HG03521 (cell line): ENCODE measurements at regions not wholly inside any gene's neighbourhood (a gene's known extent, or its start where the extent isn't known, plus 50 kb on each side); places are given as distances from the start of the nearest gene placed in this dataset.

Source experiments
- ATAC-seq: cut with Tn5 transposase; IDR thresholded peaks from one replicate; pipeline ENCODE4 v1.9.1; 2021; ENCODE audit warnings: mild to moderate bottlenecking, moderate library complexity; ENCODE audit not compliant: unreplicated experiment

DNA sequence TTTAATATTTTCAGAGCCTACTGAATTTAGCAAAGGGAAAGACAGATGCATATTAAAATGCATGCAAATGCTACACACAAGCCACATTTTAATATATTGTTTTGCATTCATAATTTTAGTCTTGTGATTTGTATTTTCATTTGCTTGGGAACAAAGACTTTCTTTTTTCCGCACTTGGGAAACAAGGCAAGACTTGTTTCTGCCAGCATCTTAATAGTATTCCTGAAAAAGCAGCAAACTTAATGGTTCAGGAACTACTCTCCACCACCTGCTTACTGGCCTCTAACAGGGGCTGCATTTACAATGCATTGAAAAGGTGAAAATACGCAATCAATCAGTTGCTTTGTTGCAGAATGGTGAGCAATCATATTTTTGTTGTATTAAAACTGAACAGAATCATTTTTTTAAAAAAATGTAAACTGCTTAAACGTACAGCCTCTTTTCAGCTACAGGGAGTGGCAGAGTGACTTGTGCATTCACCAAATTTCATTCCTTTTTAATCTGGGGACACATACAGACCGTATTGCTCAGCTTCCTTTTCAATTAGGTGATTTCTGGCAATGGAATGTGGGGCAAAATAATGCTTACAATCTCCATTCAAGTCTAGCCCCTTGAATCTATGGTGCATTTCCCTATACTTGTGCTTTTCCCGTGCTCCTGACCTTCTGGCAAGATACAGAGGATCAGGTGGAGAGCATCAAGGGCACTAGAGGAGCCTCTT, 144.1 kb upstream of the BTG1 start:
- ATAC-seq = no peak

DNA sequence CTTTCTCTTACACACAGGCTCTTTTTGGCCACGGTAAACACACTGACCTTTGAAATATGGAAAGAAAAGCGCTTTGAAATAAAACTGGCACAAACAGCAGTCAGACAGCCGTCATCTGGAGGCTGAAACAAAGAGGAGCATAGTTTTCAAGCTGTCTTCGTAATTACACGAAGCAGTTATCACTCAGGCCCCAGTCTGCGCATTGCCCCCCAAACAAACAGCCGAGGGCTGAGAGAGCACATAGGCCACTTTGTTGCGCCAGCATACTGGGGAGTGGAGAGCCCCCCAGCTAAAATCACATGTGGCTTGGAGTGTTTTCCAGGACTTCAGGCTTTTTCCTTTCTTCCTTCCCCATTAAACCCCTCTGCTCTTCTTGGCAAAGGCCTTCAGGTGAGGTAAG, 142.9 kb upstream of the BTG1 start:
- no peak for ATAC-seq

DNA sequence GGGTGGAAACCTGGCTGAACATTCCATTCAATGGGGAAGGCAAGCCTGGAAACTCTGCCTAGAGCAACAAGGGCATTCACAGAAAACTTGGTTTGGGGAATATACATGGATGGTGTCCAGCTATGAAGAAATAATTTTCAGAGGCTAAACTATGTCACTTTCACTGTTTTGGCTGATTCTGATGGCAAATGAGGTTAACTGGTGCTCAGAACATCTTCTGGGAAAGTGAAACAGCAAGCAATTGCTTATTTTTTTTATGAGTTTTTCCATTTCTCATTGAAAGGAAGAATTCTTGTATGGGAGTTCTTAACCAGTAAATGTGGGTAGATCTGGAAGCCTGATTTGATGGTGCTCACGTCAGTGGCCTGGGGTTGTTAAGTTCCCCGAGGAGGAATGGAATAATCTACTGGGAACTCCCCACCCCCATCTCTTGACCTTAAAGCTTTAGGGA, 132.8 kb upstream of the BTG1 start:
- ATAC-seq = no peak

DNA sequence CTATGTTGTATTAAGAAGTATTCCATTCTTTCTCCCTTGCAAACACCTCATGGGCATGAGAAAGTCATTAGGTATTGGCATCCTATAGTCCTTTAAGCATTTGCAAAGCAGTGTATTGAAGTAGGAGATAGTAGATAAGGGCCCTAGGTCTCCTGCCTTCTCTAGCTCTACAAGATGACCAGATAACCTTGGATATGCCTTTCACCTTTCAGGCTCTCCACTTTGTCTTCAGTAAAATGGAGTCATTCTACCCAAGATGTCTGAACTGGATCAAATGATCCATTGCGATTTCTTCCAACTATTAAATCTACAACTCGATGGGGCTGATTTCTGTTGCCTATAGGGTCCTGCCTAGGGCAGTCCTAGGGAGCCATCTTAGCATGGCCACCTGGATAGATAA, 132.1 kb upstream of the BTG1 start:
- no peak for ATAC-seq

DNA sequence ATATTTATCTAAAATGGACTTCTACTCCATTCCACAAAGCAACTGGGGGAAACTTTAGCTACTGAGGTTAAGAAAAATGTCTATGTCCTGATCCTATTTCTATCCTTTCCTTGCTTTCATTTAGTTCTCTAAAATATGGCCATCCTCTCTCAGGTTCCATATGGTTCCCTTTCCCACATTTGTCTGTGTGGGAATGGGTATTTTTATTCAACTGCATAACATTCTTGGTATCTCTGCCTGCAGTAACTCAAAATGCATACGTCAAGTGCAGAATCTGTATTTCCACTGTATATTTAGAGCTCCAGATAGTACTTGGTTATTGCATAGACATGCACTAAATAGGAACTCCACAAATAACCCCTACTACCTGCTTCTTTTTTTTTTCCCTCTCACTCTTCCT, 130.6 kb upstream of the BTG1 start:
- no peak for ATAC-seq

DNA sequence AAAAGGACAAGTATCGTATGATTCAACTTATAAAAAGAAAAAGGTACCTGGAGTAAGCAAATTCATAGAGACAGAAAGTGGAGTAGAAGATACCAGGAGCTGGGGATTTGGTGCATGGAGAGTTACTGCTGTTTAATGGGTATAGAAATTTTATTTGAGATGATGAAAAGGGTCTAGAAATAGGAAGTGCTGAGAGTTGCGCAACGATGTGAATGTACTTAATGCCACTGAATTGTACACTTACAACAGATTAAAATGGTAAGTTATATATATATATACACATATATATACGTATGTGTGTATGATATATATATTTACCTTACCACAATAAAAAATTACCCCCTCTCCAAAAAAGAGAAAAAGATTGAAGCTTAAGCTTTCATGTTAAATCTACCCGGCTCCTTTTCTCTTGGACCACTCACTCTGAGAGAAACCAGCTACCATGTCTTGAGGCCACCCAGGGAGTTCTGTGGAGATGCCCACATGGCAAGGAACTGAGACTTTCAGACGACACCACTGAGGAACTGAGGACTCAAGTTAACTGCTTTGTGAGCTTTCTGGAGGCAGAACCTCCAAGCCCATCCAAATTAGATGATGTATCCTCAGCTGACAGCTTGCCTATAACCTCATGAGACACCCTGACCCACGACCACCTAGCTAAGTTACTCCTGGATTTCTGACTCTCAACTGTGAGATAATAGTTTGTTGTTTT, 130.0 kb upstream of the BTG1 start:
- no peak for ATAC-seq

DNA sequence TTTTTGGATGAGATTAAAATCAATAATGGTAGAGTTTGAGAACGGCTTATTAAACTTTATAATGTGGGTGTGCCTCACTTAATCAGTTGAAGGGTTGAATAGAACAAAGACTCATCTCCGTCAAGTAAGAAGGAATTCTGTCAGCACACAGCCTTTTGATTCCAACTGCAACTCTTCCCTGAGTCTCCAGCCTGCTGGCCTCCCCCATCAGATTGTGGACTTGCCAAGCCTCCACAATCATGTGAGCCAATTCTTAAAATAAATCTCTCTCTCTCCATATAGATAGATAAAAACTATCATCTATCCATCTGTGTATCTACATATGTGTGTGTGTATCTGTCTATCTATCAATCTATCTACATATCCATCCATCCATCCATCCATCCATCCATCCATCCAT, 127.4 kb upstream of the BTG1 start:
- ATAC-seq = no peak

DNA sequence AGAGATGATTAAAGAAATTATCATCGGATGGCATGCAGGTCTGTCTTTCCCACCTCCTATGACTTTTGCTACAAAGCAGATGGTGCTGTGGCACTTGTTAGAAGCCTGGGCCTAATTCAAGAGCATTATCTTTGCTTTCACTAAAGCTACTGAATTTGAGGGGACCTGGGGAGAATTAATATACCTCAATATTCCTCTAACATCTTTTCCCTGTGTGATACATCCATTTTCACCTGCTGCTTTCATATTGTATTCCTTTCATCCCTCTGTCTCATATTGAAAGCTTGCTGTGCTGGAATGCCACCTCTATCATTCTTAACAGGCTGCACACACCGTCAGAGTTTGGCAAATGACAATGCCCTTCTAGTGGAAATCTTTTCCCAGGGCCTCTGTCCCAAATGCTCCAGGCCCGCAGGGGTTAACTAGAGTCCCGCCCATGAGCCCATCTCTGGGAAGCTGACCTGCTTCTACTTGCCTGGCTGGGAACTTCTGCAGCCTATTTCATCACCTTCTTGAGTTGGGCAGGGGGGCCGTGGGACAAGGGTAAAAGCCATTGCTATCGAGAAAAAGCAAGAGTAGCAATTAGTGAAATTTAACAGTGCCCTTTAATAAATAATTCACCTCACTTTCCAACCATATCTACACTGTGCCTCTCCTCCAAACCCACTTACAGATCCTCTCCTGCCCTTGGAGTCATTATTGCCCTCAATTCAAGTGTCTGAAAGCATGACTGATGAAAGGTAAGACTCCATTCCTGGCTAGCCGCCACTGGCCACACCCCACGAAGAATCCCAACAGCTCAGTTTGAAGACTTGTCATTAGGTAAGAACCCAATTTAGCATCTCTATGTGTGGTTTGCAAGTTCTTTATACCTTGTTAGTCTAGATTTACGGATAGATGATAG, 126.7 kb upstream of the BTG1 start:
- ATAC-seq = no peak

DNA sequence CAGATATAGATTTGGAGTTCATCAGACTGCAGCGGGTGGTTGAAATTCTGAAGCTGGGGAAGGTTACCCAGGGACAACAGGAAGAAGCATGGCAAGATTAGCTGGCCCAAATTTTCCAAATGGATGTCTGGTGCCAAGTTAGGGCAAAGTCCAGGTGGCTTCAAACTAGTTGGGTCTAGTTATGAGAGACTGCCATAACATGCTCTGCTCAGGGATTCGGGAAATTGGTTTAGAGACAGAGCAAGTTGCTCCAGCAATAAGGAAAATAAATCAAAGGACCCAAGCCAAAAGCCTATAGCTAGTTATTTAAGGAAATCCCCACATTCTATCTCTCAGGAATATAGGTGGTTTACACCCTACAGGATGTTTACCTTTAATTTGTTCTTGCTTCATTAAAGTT, 125.7 kb upstream of the BTG1 start:
- no peak for ATAC-seq

DNA sequence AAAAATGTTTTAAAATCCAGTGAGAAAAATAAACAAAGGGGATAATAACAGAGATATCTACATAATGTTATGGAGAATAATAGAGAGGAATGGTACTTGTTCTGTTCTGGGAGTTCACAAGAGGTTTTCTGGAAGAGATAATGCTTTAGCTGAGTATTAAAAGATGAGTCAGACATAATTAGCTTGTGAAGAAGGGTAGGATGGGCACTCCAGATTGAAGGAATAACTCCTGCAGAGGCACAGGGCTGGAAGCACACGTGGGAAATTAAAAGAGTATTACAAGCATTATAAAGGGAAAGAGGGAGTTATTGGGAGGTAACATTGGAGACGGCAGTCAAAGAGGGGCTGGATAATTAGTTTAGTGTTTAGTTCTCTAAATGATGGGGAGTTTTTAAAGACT, 124.9 kb upstream of the BTG1 start:
- ATAC-seq = no peak

DNA sequence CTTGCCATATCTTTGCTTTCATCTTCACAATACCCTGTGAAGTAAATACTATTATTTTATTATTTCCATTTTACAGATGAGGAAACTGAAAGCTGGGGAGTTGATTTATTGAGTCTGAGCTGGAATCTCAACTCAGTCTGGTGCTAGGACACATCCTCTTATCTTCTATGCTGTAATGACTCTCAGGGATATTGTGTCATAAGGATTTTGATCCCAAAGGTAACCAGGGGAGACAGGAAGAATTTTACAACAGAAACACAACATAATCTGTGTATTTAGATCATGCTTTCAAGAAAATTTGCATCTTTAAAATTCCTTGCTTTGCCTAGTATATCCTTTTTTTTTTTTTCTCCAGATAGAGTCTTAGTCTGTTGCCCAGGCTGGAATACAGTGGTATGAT, 123.3 kb upstream of the BTG1 start:
- no peak for ATAC-seq

DNA sequence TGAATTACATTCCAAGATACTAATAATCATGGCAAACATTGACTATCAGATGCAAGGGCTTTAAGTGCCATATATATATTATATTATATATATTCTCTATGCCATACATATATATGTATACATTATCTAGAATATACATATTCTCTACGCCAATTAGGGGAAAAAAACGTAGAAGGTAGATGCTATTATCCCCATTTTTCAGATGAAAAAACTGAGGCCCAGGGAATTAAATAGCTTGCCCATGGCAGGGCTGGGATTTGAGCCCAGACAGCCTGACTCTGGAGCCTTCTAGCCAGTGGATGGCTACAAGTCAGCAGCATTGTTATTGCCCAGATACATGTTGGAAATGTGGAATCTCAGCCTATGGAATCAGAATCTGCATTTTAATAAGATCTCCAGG, 116.0 kb upstream of the BTG1 start:
- no peak for ATAC-seq

DNA sequence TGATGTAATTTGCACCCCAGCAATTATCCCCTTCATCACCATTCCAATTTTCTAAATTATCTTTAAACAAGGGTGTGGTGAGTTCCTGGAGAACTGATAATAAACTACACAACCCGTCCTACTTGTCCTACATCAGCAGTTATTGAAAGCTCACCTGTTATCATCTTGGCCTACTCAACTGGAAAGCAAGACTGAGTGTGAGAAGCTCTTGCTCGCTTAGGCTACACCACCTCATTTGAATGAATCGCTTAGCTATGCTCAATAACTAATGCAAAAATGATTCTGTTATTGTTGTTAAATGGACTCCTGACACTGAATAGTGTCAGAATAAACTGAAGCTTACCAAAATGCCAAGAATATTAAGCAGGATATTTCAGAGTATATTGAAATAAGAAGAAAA, 115.4 kb upstream of the BTG1 start:
- no peak for ATAC-seq

DNA sequence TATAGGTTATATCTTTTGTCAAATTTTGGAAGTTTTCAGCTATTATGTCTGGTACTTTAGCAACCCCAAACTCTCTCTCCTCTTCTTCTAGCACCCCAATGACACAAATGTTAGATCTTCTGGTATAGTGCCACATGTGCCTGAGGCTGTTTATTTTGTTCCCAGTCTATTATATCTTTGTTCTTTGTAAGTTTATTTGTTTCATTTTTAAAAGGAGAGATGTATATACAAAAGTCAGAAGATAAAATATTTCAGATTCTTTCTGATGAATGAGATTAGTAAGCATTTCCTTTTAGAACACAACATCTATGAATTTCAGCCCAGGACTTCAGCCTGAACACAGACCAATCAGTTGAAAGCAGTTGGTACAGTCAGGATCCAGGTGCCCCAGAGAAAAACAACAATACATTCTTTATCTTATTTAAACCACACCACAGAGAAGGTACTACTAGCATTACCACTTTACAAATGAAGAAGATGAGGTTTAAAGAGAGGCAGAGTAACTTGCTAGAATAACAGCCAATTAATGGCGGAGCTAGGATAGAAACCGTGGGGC, 114.1 kb upstream of the BTG1 start:
- ATAC-seq = no peak

DNA sequence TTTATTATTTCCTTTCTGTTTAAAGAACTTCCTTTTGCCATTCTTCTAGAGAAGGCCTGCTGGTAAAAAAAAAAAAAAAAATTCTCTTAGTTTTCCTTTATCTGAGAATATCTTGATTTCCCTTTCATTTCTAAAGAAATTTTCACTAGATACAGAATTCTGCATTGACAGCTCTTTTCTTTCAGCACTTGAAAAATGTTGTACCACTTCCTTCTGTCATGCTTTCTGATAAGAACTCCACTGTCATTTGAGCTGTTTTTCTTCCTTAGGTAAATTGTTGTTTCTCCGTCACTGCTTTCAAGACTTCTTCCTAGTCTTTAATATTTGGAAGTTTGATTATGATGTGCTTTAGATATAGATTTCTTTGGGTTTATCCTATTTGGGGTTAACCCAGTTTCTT, 113.6 kb upstream of the BTG1 start:
- no peak for ATAC-seq

DNA sequence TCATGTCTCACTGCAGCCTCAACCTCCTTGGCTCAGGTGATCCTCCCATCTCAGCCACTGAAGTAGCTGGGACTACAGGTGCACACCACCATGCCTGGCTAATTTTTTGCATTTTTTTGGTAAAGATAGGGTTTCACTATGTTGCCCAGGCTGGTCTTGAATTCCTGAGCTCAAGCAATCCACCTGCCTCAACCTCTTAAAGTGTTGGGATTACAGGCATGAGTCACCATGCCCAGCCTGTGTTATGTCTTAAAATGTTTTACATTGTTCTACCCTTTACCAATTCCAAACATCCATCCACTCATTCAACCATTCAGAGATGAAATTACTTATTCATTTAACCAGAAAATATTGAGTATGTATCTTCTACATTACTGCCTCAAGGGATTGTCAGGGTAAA, 111.6 kb upstream of the BTG1 start:
- no peak for ATAC-seq

DNA sequence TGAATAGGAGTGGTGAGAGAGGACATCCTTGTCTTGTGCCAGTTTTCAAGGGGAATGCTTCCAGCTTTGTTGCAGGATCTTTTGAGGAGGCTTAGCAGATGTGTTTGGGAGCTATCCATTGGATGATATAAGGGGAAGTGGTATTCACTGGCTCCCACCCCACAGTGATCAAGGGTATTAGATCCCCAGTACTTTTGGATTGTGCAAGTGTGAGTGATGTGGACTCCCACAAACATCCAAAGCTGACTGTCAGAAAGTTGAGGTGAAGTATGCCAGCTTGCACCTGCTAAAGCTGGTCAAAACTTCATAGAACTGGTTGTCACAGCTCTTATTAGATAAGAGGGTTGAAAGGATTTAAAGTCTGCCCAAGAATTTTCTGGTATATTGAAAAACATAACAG, 110.1 kb upstream of the BTG1 start:
- ATAC-seq = no peak

DNA sequence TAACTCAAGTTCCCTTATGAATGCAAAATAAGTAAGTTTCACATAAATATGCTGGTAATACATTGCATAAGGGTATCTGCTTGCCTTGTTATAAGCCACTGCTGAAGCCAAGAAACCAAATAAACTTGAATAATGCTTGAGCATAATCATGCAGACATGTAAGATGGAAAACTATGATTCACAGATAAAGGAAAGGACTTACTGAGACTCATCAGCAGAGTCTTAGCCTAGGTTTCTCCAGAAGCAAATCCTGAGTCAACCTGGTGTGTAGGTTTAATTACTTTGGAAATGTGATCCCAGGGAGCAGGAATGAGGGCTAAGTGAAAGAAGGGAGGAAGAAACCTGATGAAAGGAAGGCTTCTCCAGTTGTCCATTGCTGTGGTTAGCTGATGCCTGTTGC, 107.7 kb upstream of the BTG1 start:
- ATAC-seq = no peak

DNA sequence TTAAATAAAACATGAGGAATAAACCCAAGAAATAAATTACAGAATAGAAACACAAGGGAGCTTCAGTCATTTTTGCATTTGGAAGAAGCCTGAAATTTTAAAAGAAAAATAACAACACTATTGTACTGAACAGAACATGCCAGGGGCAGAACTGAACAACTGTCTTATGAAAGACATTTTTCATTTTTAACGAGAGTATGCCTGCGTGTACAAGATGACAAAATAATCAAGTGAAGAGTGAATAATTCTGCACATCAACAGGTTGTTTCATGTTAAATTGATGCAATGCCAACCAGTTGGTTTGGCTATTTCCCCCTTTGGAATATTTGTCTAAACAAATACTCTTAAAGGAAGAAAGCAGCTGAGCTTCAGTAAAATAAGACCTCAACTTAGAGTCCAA, 103.3 kb upstream of the BTG1 start:
- no peak for ATAC-seq

DNA sequence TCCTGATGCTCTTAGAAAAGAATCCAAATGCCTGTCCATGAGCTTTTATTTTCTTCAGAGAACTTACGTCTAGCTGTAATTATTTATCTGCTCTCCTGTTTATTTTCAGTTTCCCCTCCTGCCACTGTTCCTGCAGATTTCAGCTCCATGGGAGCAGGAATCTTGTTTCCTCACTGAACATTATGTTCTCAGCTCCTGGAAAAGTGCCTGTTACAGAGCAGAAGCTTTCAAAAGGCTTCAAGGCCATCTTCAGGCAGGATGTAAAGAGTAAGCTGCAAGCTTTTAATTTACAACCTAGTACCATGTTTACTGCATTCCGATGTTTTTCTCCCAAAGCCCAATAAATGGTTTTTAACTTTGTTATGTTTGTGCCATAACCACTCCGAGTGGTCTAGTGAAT, 98.4 kb upstream of the BTG1 start:
- ATAC-seq = no peak

DNA sequence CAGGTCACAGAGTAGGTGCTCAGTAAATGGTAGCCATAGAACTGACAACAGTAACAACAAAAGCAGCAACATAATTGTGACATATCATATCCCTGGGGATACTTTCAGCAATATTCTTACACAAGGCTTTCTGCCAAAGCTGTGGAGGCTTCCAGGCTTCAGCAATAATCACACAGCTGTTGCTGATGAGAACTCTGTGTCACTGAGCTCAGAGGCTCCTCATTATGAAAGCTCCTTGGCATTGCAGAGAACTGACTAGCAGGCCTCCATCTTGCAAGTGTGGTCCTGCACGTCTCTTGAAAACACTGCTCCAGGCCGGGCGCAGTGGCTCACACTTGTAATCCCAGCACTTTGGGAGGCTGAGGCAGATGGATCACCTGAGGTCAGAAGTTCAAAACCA, 97.3 kb upstream of the BTG1 start:
- ATAC-seq = no peak
